OCI-LY7 (cell line): ENCODE measurements at regions not wholly inside any gene's neighbourhood (a gene's known extent, or its start where the extent isn't known, plus 50 kb on each side); places are given as distances from the start of the nearest gene placed in this dataset.

Experiments
- BruUV-seq: library from RNA; stranded (reverse); fragments of 400-500 nt; replicated peaks from 2 replicates; lab custom pipeline; 2021; lab: Mats Ljungman, UMichigan
- CTCF ChIA-PET: fragments of 300-600 bp; sonication (Branson Sonifier 250); formaldehyde crosslinking; loops from one replicate; lab custom pipeline; 2022; ENCODE audit warnings: antibody characterized with exemption; ENCODE audit not compliant: unreplicated experiment; lab: Charles Lee
- POLR2A ChIA-PET: fragments of 300-600 bp; sonication (Branson Sonifier 250); formaldehyde crosslinking; loops from one replicate; lab custom pipeline; 2022; ENCODE audit warnings: antibody characterized with exemption; lab: Charles Lee
- DNase-seq: peaks from one replicate; pipeline ENCODE4 v3.0.0-alpha.2; 2015; ENCODE audit warnings: low spot score
- H2AFZ ChIP-seq: fragments of 200-600 bp; sonication (generic), shearing (Covaris generic); 2 replicates; pipeline ENCODE4 v1.6.1; 2014; ENCODE audit warnings: mild to moderate bottlenecking, antibody characterized with exemption, low read length, moderate library complexity
- H3K27ac ChIP-seq: fragments of 200-600 bp; sonication (generic); 2 replicates; pipeline ENCODE4 v1.5.1; 2014; ENCODE audit warnings: mixed run types, low read depth, mild to moderate bottlenecking, moderate library complexity, low read length, inconsistent platforms; ENCODE audit not compliant: poor library complexity, severe bottlenecking
- H3K36me3 ChIP-seq: fragments of 200-600 bp; sonication (generic); 2 replicates; pipeline ENCODE4 v1.6.1; 2014; ENCODE audit warnings: mild to moderate bottlenecking, antibody characterized with exemption, low read length, moderate library complexity, mixed read lengths; ENCODE audit not compliant: insufficient read depth
- H3K4me1 ChIP-seq: fragments of 200-600 bp; sonication (generic); 2 replicates; pipeline ENCODE4 v1.5.1; 2014; ENCODE audit warnings: mild to moderate bottlenecking, low read length; ENCODE audit not compliant: insufficient read depth, poor library complexity, severe bottlenecking
- H3K4me2 ChIP-seq: fragments of 200-600 bp; sonication (generic); 2 replicates; pipeline ENCODE4 v1.6.1; 2014; ENCODE audit warnings: mild to moderate bottlenecking, low read length
- H3K4me3 ChIP-seq: fragments of 200-600 bp; sonication (generic); 2 replicates; pipeline ENCODE4 v1.5.1; 2014; ENCODE audit warnings: mild to moderate bottlenecking, low read depth, low read length; ENCODE audit not compliant: poor library complexity, severe bottlenecking
- H3K79me2 ChIP-seq: fragments of 200-600 bp; sonication (generic); 2 replicates; pipeline ENCODE4 v1.6.1; 2016; ENCODE audit warnings: low read depth, mild to moderate bottlenecking, low read length, moderate library complexity, mixed read lengths; ENCODE audit not compliant: insufficient read depth
- H3K9me2 ChIP-seq: fragments of 200-600 bp; sonication (generic); 2 replicates; pipeline ENCODE4 v1.6.1; 2016; ENCODE audit warnings: mild to moderate bottlenecking, low read length, mixed read lengths; ENCODE audit not compliant: insufficient read depth
- H3K9me3 ChIP-seq: fragments of 200-600 bp; sonication (generic); 2 replicates; pipeline ENCODE4 v1.6.1; 2014; ENCODE audit warnings: mild to moderate bottlenecking, mixed run types, low read length, mixed read lengths
- H4K20me1 ChIP-seq: fragments of 200-600 bp; sonication (generic); 2 replicates; pipeline ENCODE4 v1.6.1; 2014; ENCODE audit warnings: mild to moderate bottlenecking, antibody characterized with exemption, low read length, moderate library complexity, mixed read lengths; ENCODE audit not compliant: insufficient read depth
- EZH2phosphoT487 ChIP-seq: fragments of 200-600 bp; sonication (generic); IDR thresholded peaks from 2 replicates; pipeline ENCODE4 v1.6.1; 2018; ENCODE audit warnings: low read depth, borderline replicate concordance, mild to moderate bottlenecking, mixed run types, antibody characterized with exemption, low read length, moderate library complexity, mixed read lengths
- intact Hi-C: fragments of 100-400 bp; cut with micrococcal nuclease; formaldehyde crosslinking; loops from one replicate; pipeline ENCODE4 v1.10.0; 2022; ENCODE audit not compliant: unreplicated experiment
- TF ChIP-seq, protein P1 (sequence below): fragments of 200-600 bp; sonication (generic); conservative IDR thresholded peaks from 2 replicates; pipeline ENCODE4 v1.5.1; 2014; ENCODE audit warnings: mild to moderate bottlenecking, antibody characterized with exemption, low read length, moderate library complexity, mixed read lengths

DNA sequence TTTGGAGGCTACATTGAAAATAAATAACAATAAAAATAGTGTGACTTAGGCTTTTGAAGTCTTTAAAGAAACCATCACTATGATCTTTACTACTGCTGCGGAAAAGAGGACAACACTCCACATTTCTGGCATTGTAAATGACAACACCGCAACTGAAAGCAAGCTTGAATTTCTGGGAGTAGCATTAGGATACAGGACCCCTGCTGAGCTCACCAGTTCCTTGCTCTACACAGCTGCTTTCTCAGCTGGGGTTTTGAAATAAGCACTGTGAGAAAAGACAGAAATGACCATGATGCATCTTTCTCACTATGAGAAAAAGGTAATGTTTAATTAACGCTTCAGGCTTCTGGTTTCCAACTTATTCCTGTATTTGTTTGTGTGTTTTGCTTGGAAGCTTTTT lies 168.0 kb downstream of the TAF11L14 start:
- BruUV-seq, result no TSS peak
- Histone ChIP-seq H3K9me2 (no peaks in the 10 kb centered on the region), H2AFZ (no peak overlapping the region), H4K20me1 (no peaks in the 10 kb centered on the region), H3K4me2 (no peak overlapping the region), H3K9me3 (no peaks in the 10 kb centered on the region), H3K36me3 (no peaks in the 10 kb centered on the region), H3K79me2 (no peaks in the 10 kb centered on the region), H3K4me3 (no peak overlapping the region), H3K27ac (no peak overlapping the region), H3K4me1 (no peaks in the 10 kb centered on the region)
- DNase-seq, result no peak
- TF ChIP-seq, protein P1, sequence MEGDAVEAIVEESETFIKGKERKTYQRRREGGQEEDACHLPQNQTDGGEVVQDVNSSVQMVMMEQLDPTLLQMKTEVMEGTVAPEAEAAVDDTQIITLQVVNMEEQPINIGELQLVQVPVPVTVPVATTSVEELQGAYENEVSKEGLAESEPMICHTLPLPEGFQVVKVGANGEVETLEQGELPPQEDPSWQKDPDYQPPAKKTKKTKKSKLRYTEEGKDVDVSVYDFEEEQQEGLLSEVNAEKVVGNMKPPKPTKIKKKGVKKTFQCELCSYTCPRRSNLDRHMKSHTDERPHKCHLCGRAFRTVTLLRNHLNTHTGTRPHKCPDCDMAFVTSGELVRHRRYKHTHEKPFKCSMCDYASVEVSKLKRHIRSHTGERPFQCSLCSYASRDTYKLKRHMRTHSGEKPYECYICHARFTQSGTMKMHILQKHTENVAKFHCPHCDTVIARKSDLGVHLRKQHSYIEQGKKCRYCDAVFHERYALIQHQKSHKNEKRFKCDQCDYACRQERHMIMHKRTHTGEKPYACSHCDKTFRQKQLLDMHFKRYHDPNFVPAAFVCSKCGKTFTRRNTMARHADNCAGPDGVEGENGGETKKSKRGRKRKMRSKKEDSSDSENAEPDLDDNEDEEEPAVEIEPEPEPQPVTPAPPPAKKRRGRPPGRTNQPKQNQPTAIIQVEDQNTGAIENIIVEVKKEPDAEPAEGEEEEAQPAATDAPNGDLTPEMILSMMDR, result no peak
- TF ChIP-seq EZH2phosphoT487, result no peak
- CTCF ChIA-PET, result no interaction called here
- intact Hi-C loops, result no loop called here
- POLR2A ChIA-PET, result no interaction called here

DNA sequence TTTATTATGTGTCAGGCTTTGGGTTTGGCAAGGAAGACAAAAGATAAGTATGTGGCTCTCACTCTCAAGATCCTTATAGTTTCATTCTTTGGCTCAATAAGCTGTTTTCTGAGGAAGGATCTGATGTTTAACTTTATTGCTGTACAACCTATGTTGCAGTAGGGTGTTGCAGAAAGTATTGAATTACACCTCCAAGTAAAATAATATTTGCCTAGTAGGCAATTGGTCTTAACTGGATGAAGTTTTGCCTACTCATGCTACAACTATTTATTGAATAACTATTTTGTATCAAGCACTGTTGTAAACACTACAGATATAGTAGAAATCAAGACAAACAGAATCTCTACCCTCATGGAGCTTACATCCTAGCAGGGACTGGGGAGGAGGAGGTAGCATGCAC lies 169.7 kb downstream of the TAF11L14 start:
- Histone ChIP-seq H3K9me3 (no peaks in the 10 kb centered on the region), H2AFZ (no peak overlapping the region), H3K27ac (no peak overlapping the region), H3K79me2 (no peaks in the 10 kb centered on the region), H3K4me2 (no peak overlapping the region), H3K4me3 (no peak overlapping the region), H3K36me3 (no peaks in the 10 kb centered on the region), H4K20me1 (no peaks in the 10 kb centered on the region), H3K4me1 (no peaks in the 10 kb centered on the region), H3K9me2 (no peaks in the 10 kb centered on the region)
- no peak for DNase-seq
- intact Hi-C loops, result no loop called here
- no TSS peak for BruUV-seq
- TF ChIP-seq EZH2phosphoT487, result no peak
- TF ChIP-seq, protein P1, result no peak
- ChIA-PET CTCF (no interaction called here), POLR2A (interaction anchor here (0.6 kb wide), 1 partner anchor 10 kb away, joined by 4 read pairs; no protein-coding TSS in a partner anchor)

DNA sequence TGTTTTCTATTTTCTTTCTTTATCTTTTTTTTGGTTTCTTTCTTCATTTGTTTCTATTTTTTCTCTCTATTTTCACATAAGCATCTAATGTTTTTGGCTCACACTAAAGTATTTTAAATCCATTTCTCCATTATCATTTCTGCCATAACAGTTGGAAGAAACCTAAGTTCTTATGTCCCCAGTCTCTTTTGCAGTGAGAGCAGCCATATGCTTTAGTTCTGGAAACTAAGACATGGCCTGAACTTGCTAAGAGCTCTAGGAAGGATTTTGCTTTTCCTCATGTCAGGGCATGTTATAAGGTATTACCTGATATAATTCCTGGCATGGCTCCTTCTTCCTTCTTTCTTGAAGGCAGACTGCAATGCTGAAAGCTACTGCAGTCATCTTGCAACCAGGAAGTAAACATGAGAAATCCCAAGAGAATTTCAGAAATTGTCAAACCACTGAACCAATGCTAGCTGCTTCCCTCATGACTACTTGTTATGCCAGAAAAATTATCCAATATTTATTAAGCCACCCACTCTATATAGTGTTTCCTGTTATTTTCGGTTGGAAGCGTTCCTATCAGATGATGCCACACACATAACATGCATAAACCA lies 171.1 kb downstream of the TAF11L14 start:
- no peak for TF ChIP-seq EZH2phosphoT487
- TF ChIP-seq, protein P1, result no peak
- Histone ChIP-seq H3K4me3 (no peak overlapping the region), H3K9me2 (no peaks in the 10 kb centered on the region), H3K4me2 (no peak overlapping the region), H4K20me1 (no peaks in the 10 kb centered on the region), H3K36me3 (no peaks in the 10 kb centered on the region), H2AFZ (no peak overlapping the region), H3K4me1 (no peaks in the 10 kb centered on the region), H3K9me3 (no peaks in the 10 kb centered on the region), H3K79me2 (no peaks in the 10 kb centered on the region), H3K27ac (no peak overlapping the region)
- no TSS peak for BruUV-seq
- no peak for DNase-seq
- ChIA-PET POLR2A (interaction anchor here (0.7 to 1.0 kb wide), 2 partner anchors 12 to 1549 kb away, joined by 4 read pairs; no protein-coding TSS in a partner anchor), CTCF (no interaction called here)
- intact Hi-C loops, result no loop called here
